ENCODE measurements at regions not wholly inside any gene's neighbourhood (a gene's known extent, or its start where the extent isn't known, plus 50 kb on each side); places are given as distances from the start of the nearest gene placed in this dataset.

- no peak for TF ChIP-seq CTCF (IDR thresholded peaks at IDR 0.05 in 2 of 3, conservative IDR thresholded peaks at IDR 0.05 in 1 of 3; ENCODE audit: insufficient read depth in 2 of 3, low read depth in 1 of 3, low read length in 3 of 3)
- TF ChIP-seq ZNF143 (CRISPR knock-in tag; IDR thresholded peaks at IDR 0.05), result no peak
- no peak for TF ChIP-seq TEAD4 (IDR thresholded peaks at IDR 0.05; ENCODE audit: low read length)
- TF ChIP-seq TEAD4 (CRISPR knock-in tag; IDR thresholded peaks at IDR 0.05; ENCODE audit: borderline replicate concordance), result no peak
- no peak for TF ChIP-seq ATF2 (CRISPR knock-in tag; IDR thresholded peaks at IDR 0.05)
- TF ChIP-seq MAFK (IDR thresholded peaks at IDR 0.05; ENCODE audit: low read length), result no peak
Measured at GRCh38 chr1:232696466-232696865, 66.5 kb upstream of the SIPA1L2 start.
